Parathyroid adenoma (tissue), 2 donors: ENCODE measurements at regions not wholly inside any gene's neighbourhood (a gene's known extent, or its start where the extent isn't known, plus 50 kb on each side); places are given as distances from the start of the nearest gene placed in this dataset.

Experiments
- H2AFZ ChIP-seq: fragments of 300-600 bp; sonication (generic); one replicate; pipeline ENCODE4 v1.7.0; 2017; ENCODE audit warnings: antibody characterized with exemption, mild to moderate bottlenecking
- H3K27ac ChIP-seq: fragments of 300-600 bp; sonication (generic); one replicate; pipeline ENCODE4 v1.7.0; 2017
- H3K27me3 ChIP-seq: fragments of 300-600 bp; sonication (generic); one replicate; pipeline ENCODE4 v1.7.0; 2017; ENCODE audit warnings: low read length; ENCODE audit not compliant: control insufficient read depth, insufficient read depth
- H3K36me3 ChIP-seq: fragments of 300-600 bp; sonication (generic); one replicate; pipeline ENCODE4 v1.7.0; 2017; ENCODE audit warnings: low read length; ENCODE audit not compliant: control insufficient read depth, insufficient read depth
- H3K4me1 ChIP-seq: fragments of 300-600 bp; sonication (generic); one replicate; pipeline ENCODE4 v1.7.0; 2017; ENCODE audit warnings: control low read depth
- H3K4me2 ChIP-seq: fragments of 300-600 bp; sonication (generic); one replicate; pipeline ENCODE4 v1.7.0; 2017; ENCODE audit warnings: low read length
- H3K4me3 ChIP-seq: fragments of 300-600 bp; sonication (generic); one replicate; pipeline ENCODE4 v1.7.0; 2017; ENCODE audit warnings: low read depth, low read length
- H3K79me2 ChIP-seq: fragments of 300-600 bp; sonication (generic); one replicate; pipeline ENCODE4 v1.7.0; 2017; ENCODE audit warnings: control low read depth
- H3K9ac ChIP-seq: fragments of 300-600 bp; sonication (generic); one replicate; pipeline ENCODE4 v1.7.0; 2017; ENCODE audit warnings: mild to moderate bottlenecking
- H3K9me3 ChIP-seq: fragments of 300-600 bp; sonication (generic); one replicate; pipeline ENCODE4 v1.7.0; 2017; ENCODE audit warnings: low read length; ENCODE audit not compliant: control insufficient read depth
- CTCF ChIP-seq: fragments of 300-600 bp; sonication (generic); IDR thresholded peaks from one replicate; pipeline ENCODE4 v1.7.0; 2017; ENCODE audit warnings: antibody characterized with exemption, mild to moderate bottlenecking
- donor health status: primary hyperparathyroidism.

GRCh38 chr15:39270934-39271333 lies 309.9 kb upstream of the THBS1 start:
- no peak overlapping the region for H3K27ac ChIP-seq
- no peak overlapping the region for H3K4me2 ChIP-seq
- H3K27me3 ChIP-seq, result no peaks in the 10 kb centered on the region
- no peaks in the 10 kb centered on the region for H3K4me1 ChIP-seq
- H3K79me2 ChIP-seq, result no peaks in the 10 kb centered on the region
- no peaks in the 10 kb centered on the region for H3K36me3 ChIP-seq
- no peaks in the 10 kb centered on the region for H3K9me3 ChIP-seq
- no peak overlapping the region for H2AFZ ChIP-seq
- TF ChIP-seq CTCF, result no peak
- no peak overlapping the region for H3K4me3 ChIP-seq
- no peak overlapping the region for H3K9ac ChIP-seq

GRCh38 chr15:39272901-39273300 lies 308.0 kb upstream of the THBS1 start:
- Histone ChIP-seq H3K4me3 (no peak overlapping the region), H3K27ac (no peak overlapping the region), H3K79me2 (no peaks in the 10 kb centered on the region), H3K4me2 (no peak overlapping the region), H2AFZ (no peak overlapping the region), H3K36me3 (no peaks in the 10 kb centered on the region), H3K4me1 (no peaks in the 10 kb centered on the region), H3K9me3 (no peaks in the 10 kb centered on the region), H3K27me3 (no peaks in the 10 kb centered on the region), H3K9ac (no peak overlapping the region)
- no peak for TF ChIP-seq CTCF

GRCh38 chr15:39273717-39274411 lies 307.0 kb upstream of the THBS1 start:
- Histone ChIP-seq H3K27ac (no peak overlapping the region), H3K27me3 (no peaks in the 10 kb centered on the region), H3K4me3 (no peak overlapping the region), H3K79me2 (no peaks in the 10 kb centered on the region), H3K36me3 (no peaks in the 10 kb centered on the region), H2AFZ (no peak overlapping the region), H3K4me1 (no peaks in the 10 kb centered on the region), H3K9me3 (no peaks in the 10 kb centered on the region), H3K4me2 (no peak overlapping the region), H3K9ac (no peak overlapping the region)
- no peak for TF ChIP-seq CTCF

GRCh38 chr15:39275066-39275465 lies 305.8 kb upstream of the THBS1 start:
- no peak for TF ChIP-seq CTCF
- Histone ChIP-seq H3K27me3 (no peaks in the 10 kb centered on the region), H3K4me3 (no peak overlapping the region), H3K9me3 (no peaks in the 10 kb centered on the region), H2AFZ (no peak overlapping the region), H3K79me2 (no peaks in the 10 kb centered on the region), H3K4me2 (no peak overlapping the region), H3K36me3 (no peaks in the 10 kb centered on the region), H3K27ac (no peak overlapping the region), H3K9ac (no peak overlapping the region), H3K4me1 (no peaks in the 10 kb centered on the region)

GRCh38 chr15:39279311-39279710 lies 301.6 kb upstream of the THBS1 start:
- Histone ChIP-seq H3K4me2 (no peak overlapping the region), H3K27ac (no peak overlapping the region), H3K9ac (no peak overlapping the region), H3K4me3 (no peak overlapping the region), H3K36me3 (no peaks in the 10 kb centered on the region), H2AFZ (no peak overlapping the region), H3K4me1 (no peaks in the 10 kb centered on the region), H3K79me2 (no peaks in the 10 kb centered on the region), H3K9me3 (no peaks in the 10 kb centered on the region), H3K27me3 (no peaks in the 10 kb centered on the region)
- no peak for TF ChIP-seq CTCF
